Right lobe of liver (tissue), 6 donors: ENCODE measurements at regions not wholly inside any gene's neighbourhood (a gene's known extent, or its start where the extent isn't known, plus 50 kb on each side); places are given as distances from the start of the nearest gene placed in this dataset.

ENCODE experiments used
- ATAC-seq, 4 donors: fragments of 200-7000 bp; cut with Tn5 transposase; one replicate each; pipeline ENCODE4 v1.9.1; 2020; ENCODE audit warnings: mild to moderate bottlenecking in 4 of 4, moderate library complexity in 4 of 4
- DNase-seq, 3 donors: peaks; one replicate each; pipeline ENCODE4 v3.0.0-alpha.2; 2020
- H3K27ac ChIP-seq, 3 donors: fragments of 200-600 bp; one replicate each; pipeline ENCODE4 v1.8.0; 2022
- H3K27me3 ChIP-seq, 2 donors: fragments of 200-600 bp; one replicate each; pipeline ENCODE4 v1.8.0; 2022
- H3K36me3 ChIP-seq, 4 donors: fragments of 200-600 bp; sonication (generic) in 1 of 4; one replicate each; pipeline versions ENCODE4 v1.5.1 to v1.8.0; 2017 to 2022; ENCODE audit warnings: control low read depth in 1 of 4
- H3K4me1 ChIP-seq, 4 donors: fragments of 200-600 bp; sonication (generic) in 1 of 4; one replicate each; pipeline versions ENCODE4 v1.5.1 to v1.8.0; 2017 to 2022; ENCODE audit warnings: control low read depth in 1 of 4
- H3K4me3 ChIP-seq, 3 donors: fragments of 200-600 bp; one replicate each; pipeline ENCODE4 v1.8.0; 2022
- H3K9me3 ChIP-seq, 4 donors: fragments of 200-600 bp; sonication (generic) in 1 of 4; one replicate each; pipeline versions ENCODE4 v1.5.1 to v1.8.0; 2017 to 2022; ENCODE audit warnings: control low read depth in 1 of 4
- POLR2A ChIP-seq: fragments of 450-650 bp; IDR thresholded peaks from one replicate; pipeline ENCODE4 v1.6.1; 2017; ENCODE audit warnings: antibody characterized with exemption, mild to moderate bottlenecking
- WGBS: methylation state at CpG from one replicate; pipeline ENCODE4 v1.1.6; 2018; ENCODE audit warnings: low coverage, low lambda C conversion rate; ENCODE audit not compliant: insufficient coverage; ENCODE audit errors: missing lambda C conversion rate; 5-methylcytosine and 5-hydroxymethylcytosine counted together
- intact Hi-C, 2 donors: fragments of 100-400 bp; cut with DNase I; formaldehyde crosslinking; loops; one replicate each; pipeline versions ENCODE4 v1.11.2 to v1.14.1; 2022
- TF ChIP-seq, protein P1 (sequence below), 4 donors: fragments of 200-600 bp in 3 of 4; fragments of 450-650 bp in 1 of 4; IDR thresholded peaks; one replicate each; pipeline versions ENCODE4 v1.5.1 to v1.8.0; 2016 to 2022; ENCODE audit warnings: antibody characterized with exemption in 4 of 4, mild to moderate bottlenecking in 2 of 4
- donor health status: DM: no; HTN: yes; CAD: no.
- donor health status: DM: no; HTN: no; CAD: no.
- donor health status: DM: no; HTN: no; CAD: no.
- donor health status: DM: no; HTN: yes; CAD: no.
- donor health status: DM: no; HTN: yes; CAD: no.

DNA sequence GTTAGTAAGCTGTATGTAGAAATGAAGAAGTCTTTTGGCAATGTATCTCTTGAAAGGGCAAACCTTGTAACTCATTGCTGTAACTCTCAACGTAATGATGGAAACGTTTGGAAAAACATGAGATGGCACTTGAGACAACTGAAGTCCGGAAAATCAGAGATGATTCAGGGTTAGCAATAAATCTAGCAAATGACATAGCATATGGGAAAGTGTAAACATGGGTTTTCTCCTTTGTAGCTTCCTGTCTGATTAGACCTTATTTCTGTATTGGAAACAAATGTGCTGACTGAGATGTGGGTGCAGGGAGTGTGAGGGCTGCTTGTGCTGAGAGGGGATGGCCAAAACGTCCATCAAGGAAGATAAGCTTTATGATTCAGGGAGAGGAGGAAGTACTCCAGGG lies 110.7 kb upstream of the FAM20A start:
- peaks cover 0 to 2% (median 0%) of the 10 kb centered on the region in 4 donors for H3K9me3 ChIP-seq
- intact Hi-C loops, result no loop called here
- TF ChIP-seq, protein P1, sequence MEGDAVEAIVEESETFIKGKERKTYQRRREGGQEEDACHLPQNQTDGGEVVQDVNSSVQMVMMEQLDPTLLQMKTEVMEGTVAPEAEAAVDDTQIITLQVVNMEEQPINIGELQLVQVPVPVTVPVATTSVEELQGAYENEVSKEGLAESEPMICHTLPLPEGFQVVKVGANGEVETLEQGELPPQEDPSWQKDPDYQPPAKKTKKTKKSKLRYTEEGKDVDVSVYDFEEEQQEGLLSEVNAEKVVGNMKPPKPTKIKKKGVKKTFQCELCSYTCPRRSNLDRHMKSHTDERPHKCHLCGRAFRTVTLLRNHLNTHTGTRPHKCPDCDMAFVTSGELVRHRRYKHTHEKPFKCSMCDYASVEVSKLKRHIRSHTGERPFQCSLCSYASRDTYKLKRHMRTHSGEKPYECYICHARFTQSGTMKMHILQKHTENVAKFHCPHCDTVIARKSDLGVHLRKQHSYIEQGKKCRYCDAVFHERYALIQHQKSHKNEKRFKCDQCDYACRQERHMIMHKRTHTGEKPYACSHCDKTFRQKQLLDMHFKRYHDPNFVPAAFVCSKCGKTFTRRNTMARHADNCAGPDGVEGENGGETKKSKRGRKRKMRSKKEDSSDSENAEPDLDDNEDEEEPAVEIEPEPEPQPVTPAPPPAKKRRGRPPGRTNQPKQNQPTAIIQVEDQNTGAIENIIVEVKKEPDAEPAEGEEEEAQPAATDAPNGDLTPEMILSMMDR (IDR thresholded peaks at IDR 0.05), result no peak
- no peaks in the 10 kb centered on the region for H3K4me1 ChIP-seq
- WGBS, result 50% methylated on average over 4 of the region's 4 CpGs
- DNase-seq (no peak), ATAC-seq (peak in 2 of 4 donors; percentile 18 to 60)
- no peak overlapping the region for H3K27ac ChIP-seq
- H3K4me3 ChIP-seq, result no peak overlapping the region
- no peaks in the 10 kb centered on the region for H3K36me3 ChIP-seq
- H3K27me3 ChIP-seq, result no peaks in the 10 kb centered on the region

DNA sequence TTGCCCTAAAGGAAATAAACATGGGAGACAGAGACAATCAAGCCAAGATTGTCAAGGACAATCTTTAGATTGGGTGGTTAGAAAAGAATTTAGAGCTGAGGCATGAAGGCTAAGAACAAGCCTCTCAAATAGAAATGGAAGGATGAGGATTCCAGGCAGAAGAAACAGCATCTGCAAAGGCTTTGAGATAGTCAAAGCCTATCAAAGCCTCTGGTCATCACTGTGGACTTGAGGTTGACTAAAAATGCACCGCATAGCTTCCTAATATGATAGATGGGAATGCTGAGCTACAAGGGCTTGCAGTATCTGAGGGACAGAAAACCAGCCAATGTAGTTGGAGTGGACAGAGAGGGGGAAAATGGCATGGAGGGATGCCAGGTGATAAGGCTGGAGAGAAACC lies 109.8 kb upstream of the FAM20A start:
- Histone ChIP-seq H3K36me3 (no peaks in the 10 kb centered on the region), H3K4me1 (no peaks in the 10 kb centered on the region), H3K27me3 (no peaks in the 10 kb centered on the region), H3K27ac (no peak overlapping the region), H3K4me3 (no peak overlapping the region), H3K9me3 (peaks cover 0 to 2% (median 0%) of the 10 kb centered on the region in 4 donors)
- intact Hi-C loops, result no loop called here
- DNase-seq (no peak), ATAC-seq (no peak)
- WGBS, result 100% methylated on average over 1 of the region's 1 CpG
- TF ChIP-seq, protein P1 (IDR thresholded peaks at IDR 0.05), result no peak
- TF ChIP-seq POLR2A, result no peak

DNA sequence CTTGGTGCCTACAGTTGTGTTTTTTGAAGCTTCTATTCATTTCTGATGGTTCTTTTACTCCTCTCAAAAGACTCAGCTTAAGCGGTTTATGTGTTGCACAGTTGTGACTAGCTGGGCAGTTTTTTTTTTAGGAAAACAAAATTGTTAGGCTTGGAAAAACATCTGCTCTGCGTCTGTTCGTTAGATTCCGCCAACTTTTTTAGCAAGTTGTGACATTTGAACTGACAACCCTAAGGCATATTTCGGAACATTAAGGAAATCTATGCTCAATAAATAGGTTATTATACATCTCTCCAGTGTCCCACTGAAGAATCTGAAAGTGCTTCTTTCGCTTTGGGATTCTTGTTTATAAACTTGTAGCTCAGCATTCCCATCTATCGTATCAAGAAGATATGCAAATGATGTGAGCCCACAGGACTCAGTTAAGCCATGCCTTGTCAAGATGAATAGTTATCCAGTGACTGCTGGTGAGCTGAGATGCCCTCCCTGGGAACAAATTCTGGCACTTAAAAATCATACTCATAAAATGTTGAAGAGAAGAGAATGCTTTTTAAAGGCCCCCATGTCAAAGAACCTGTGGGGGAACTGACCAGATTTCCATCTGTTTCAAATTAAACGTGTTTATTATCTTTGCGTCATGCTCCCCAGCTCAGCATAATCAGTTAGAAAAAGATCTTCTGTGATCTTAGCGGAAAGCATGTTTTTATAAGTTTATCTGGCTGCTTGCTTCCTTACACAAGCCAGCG lies 109.0 kb upstream of the FAM20A start:
- H3K4me3 ChIP-seq, result no peak overlapping the region
- no peaks in the 10 kb centered on the region for H3K36me3 ChIP-seq
- H3K4me1 ChIP-seq, result no peaks in the 10 kb centered on the region
- intact Hi-C loops, result no loop called here
- H3K9me3 ChIP-seq, result peaks cover 0 to 2% (median 0%) of the 10 kb centered on the region in 4 donors
- H3K27me3 ChIP-seq, result no peaks in the 10 kb centered on the region
- no peak for TF ChIP-seq POLR2A
- TF ChIP-seq, protein P1 (IDR thresholded peaks at IDR 0.05), result no peak
- no peak overlapping the region for H3K27ac ChIP-seq
- DNase-seq, result no peak
- 72% methylated on average over 11 of the region's 11 CpGs for WGBS
- ATAC-seq, result no peak

DNA sequence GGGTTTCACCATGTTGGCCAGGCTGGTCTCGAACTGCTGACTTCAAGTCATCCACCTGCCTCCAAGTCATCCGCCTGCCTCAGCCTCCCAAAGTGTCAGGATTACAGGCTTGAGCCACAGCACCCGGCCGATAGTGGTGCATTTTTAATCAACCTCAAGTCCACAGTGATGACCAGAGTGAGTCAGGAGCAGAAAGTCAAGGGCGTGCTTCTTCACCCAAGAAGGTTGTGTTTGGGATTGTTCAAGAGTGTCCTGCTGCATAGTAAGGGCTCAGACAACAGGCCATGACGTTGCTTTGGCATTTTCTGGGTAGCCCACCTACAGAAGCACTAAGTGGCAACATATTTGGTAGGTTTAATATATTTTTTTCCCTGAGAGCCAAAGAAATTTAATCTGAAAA lies 108.3 kb upstream of the FAM20A start:
- no peak for ATAC-seq
- Histone ChIP-seq H3K27me3 (no peaks in the 10 kb centered on the region), H3K4me3 (no peak overlapping the region), H3K27ac (no peak overlapping the region), H3K9me3 (peaks cover 0 to 2% (median 0%) of the 10 kb centered on the region in 4 donors), H3K36me3 (no peaks in the 10 kb centered on the region), H3K4me1 (no peaks in the 10 kb centered on the region)
- DNase-seq, result no peak
- WGBS, result 29% methylated on average over 1 of the region's 6 CpGs
- TF ChIP-seq, protein P1 (IDR thresholded peaks at IDR 0.05), result no peak
- TF ChIP-seq POLR2A, result no peak
- intact Hi-C loops, result no loop called here
